Pancreas (tissue), 10 donors: ENCODE measurements at regions not wholly inside any gene's neighbourhood (a gene's known extent, or its start where the extent isn't known, plus 50 kb on each side); places are given as distances from the start of the nearest gene placed in this dataset.

ENCODE experiments used
- ATAC-seq, 4 donors: fragments of 200-7000 bp; cut with Tn5 transposase; one replicate each; pipeline versions ENCODE4 v1.8.0 to v1.9.1; 2020; ENCODE audit warnings: mild to moderate bottlenecking in 4 of 4, moderate library complexity in 4 of 4
- DNase-seq, 6 donors: peaks; one replicate each; pipeline ENCODE4 v3.0.0-alpha.2; 2020
- FAIRE-seq: peaks from 2 replicates; lab custom pipeline; 2012; peaks lifted over from hg19 to GRCh38; lab: Jason Lieb, UNC
- H3K27ac ChIP-seq, 4 donors: fragments of 200-600 bp; sonication (generic); 1 replicate in 3 of 4; 2 replicates in 1 of 4; pipeline versions ENCODE4 v1.5.0 to v1.8.0; 2020
- H3K27me3 ChIP-seq, 4 donors: fragments of 200-600 bp; one replicate each; pipeline ENCODE4 v1.8.0; 2021
- H3K36me3 ChIP-seq, 3 donors: fragments of 200-600 bp; sonication (generic) in 1 of 3; one replicate each; pipeline versions ENCODE4 v1.5.0 to v1.8.0; 2020 to 2021
- H3K4me1 ChIP-seq, 3 donors: fragments of 200-600 bp; one replicate each; pipeline ENCODE4 v1.8.0; 2021
- H3K4me3 ChIP-seq, 4 donors: fragments of 200-600 bp; sonication (generic) in 2 of 4; one replicate each; pipeline versions ENCODE4 v1.5.0 to v1.8.0; 2020 to 2021
- H3K9me3 ChIP-seq, 4 donors: fragments of 200-600 bp; one replicate each; pipeline ENCODE4 v1.8.0; 2021
- WGBS, 2 donors: extraction: QIAGEN DNeasy Blood & Tissue Kit; methylation state at CpG; one replicate each; pipeline ENCODE4 v1.1.7; 2013; 5-methylcytosine and 5-hydroxymethylcytosine counted together
- intact Hi-C, 3 donors: fragments of 100-400 bp; cut with DNase I; formaldehyde crosslinking; loops; one replicate each; pipeline versions ENCODE4 v1.11.1 to v1.14.2; 2022
- TF ChIP-seq, protein P1 (sequence below), 4 donors: fragments of 200-600 bp; sonication (generic) in 3 of 4; IDR thresholded peaks; one replicate each; pipeline versions ENCODE4 v1.5.0 to v1.8.0; 2021; ENCODE audit warnings: antibody characterized with exemption in 4 of 4
- donor health status: healthy with polysubstance abuse.
- donor health status: DM: no; HTN: no; CAD: no; lungs with moderate emphysema.
- donor health status: DM: no; HTN: no; CAD: no.
- donor health status: control.
- donor health status: control.
- donor health status: Bipolar disorder and iron deficiency.
- donor health status: DM: yes; HTN: yes; CAD: no.
- donor health status: DM: no; HTN: no; CAD: no.
- donor health status: DM: no; HTN: no; CAD: no.
- donor health status: DM: yes; HTN: yes; CAD: no.

DNA sequence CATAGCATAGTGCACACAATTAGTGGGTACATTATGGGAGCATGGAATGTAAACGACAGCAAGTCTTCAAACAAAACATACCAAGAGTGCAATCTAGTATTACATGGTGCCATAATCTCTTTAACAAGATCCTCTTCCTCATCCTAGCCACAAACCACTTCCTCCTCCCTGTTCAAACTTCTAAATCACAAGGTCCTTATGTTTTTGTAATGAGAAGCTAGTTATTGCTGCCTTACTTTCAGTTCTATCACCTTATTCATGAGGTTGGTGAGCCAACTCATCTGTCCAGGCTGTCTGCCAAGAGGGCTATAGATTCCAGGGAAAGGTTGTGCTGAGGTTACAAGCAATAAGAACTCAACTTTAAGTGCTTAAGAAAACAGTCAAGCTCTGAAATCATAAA is 195.4 kb upstream of the ARHGAP20 start:
- peaks cover 0 to 3% (median 0%) of the 10 kb centered on the region in 3 donors for H3K4me1 ChIP-seq
- no peaks in the 10 kb centered on the region for H3K36me3 ChIP-seq
- DNase-seq (no peak), FAIRE-seq (peak; percentile 76), ATAC-seq (peak in 3 of 4 donors; percentile 19 to 76 (median 52))
- 39 to 52% methylated on average over 1 of the region's 1 CpG for WGBS, 2 donors
- intact Hi-C loops, result no loop called here
- no peak overlapping the region for H3K27ac ChIP-seq
- H3K9me3 ChIP-seq, result no peaks in the 10 kb centered on the region
- H3K4me3 ChIP-seq, result no peak overlapping the region
- TF ChIP-seq, protein P1, sequence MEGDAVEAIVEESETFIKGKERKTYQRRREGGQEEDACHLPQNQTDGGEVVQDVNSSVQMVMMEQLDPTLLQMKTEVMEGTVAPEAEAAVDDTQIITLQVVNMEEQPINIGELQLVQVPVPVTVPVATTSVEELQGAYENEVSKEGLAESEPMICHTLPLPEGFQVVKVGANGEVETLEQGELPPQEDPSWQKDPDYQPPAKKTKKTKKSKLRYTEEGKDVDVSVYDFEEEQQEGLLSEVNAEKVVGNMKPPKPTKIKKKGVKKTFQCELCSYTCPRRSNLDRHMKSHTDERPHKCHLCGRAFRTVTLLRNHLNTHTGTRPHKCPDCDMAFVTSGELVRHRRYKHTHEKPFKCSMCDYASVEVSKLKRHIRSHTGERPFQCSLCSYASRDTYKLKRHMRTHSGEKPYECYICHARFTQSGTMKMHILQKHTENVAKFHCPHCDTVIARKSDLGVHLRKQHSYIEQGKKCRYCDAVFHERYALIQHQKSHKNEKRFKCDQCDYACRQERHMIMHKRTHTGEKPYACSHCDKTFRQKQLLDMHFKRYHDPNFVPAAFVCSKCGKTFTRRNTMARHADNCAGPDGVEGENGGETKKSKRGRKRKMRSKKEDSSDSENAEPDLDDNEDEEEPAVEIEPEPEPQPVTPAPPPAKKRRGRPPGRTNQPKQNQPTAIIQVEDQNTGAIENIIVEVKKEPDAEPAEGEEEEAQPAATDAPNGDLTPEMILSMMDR (IDR thresholded peaks at IDR 0.05), result no peak
- no peaks in the 10 kb centered on the region for H3K27me3 ChIP-seq

DNA sequence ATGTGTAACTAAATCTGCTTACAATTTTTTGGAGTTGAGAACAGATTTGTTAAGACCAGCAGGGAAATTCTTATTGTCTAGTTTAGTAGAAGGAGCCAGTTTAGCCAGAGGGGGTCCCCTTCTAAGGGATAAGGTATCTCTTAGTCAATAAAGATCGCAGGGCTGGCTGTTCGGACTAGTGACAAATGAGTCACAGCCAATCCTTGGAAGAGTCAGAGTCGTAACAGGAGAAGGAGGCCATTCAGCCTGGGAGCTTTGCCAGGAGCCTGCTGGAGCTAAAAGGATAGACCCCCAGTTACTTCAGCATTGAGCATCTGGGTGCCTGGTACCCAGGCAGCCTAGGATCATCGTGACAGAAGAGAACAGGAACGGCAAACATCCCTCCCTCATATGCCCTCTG is 191.6 kb upstream of the ARHGAP20 start:
- 76 to 82% methylated on average over 5 of the region's 5 CpGs for WGBS, 2 donors
- intact Hi-C loops, result no loop called here
- Histone ChIP-seq H3K27ac (no peak overlapping the region), H3K36me3 (no peaks in the 10 kb centered on the region), H3K4me3 (no peak overlapping the region), H3K4me1 (peaks cover 0 to 3% (median 0%) of the 10 kb centered on the region in 3 donors), H3K27me3 (no peaks in the 10 kb centered on the region), H3K9me3 (no peaks in the 10 kb centered on the region)
- no peak for DNase-seq
- no peak for ATAC-seq
- TF ChIP-seq, protein P1 (IDR thresholded peaks at IDR 0.05), result no peak
- no peak for FAIRE-seq

DNA sequence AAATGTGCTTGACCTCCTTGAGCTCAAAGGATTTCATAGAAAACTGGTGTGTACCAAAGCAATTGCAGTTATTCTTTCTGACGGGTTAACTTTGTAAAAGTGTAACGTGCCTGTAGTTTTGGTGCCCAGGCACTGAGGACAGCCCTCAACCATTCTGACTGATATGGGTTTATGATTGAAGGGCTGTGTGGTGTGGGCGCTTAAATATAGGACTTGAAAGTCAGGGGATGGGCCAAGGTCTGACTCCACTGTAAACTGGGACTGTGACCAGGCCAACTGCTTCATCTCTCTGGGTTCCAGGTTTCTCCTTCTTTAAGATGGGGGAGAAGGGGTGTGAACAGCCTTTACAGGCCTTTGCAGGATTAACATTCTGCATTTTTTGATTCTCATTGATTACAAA is 191.1 kb upstream of the ARHGAP20 start:
- WGBS, 2 donors, result 73 to 74% methylated on average over 3 of the region's 3 CpGs
- FAIRE-seq, result no peak
- TF ChIP-seq, protein P1 (IDR thresholded peaks at IDR 0.05), result no peak

DNA sequence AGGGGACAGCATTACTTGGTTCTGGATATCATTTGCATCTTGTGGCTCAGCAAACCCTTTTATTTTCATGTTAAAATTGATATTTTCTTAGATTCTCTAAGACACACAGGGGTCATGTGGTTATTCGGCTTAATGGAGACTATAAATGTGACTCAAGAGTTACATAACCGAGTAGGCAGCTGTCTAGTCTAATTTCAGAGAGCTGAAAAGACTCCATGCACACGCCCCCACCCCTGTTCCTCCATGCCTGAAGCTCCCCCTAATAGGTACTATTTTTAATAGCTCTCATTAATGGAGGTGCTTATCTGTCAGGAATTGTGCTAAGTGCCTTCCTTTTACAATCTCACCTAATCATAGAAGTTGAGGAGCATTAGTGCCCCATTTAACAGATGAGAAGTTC is 189.2 kb upstream of the ARHGAP20 start:
- no peak for ATAC-seq
- no peaks in the 10 kb centered on the region for H3K36me3 ChIP-seq

More for the DNA sequence above, 191.1 kb upstream of the ARHGAP20 start:
- Histone ChIP-seq H3K4me3 (no peak overlapping the region), H3K27ac (no peak overlapping the region), H3K36me3 (no peaks in the 10 kb centered on the region), H3K27me3 (no peaks in the 10 kb centered on the region), H3K9me3 (no peaks in the 10 kb centered on the region), H3K4me1 (peaks cover 0 to 3% (median 0%) of the 10 kb centered on the region in 3 donors)
- ATAC-seq, result no peak
- intact Hi-C loops, result no loop called here
- DNase-seq, result no peak

DNA sequence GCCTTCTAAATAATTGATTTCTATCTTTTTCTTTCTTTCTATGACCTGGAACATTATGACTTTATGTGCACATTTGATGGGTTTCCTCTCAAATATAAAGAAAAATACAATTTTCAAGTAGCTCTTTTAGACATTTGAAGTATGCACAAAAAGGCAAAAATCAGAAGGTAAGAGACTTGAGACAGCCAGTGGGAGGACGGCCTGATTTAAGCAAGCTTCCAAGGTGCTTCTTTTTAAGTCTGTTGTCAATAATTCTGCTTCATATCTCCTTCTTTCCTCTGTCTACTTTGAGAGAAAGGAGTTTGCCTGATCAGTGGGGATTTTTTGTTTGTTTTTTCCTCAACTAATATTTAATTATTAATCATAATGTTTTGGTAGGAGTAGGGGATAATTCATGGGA is 188.2 kb upstream of the ARHGAP20 start:
- no peak overlapping the region for H3K27ac ChIP-seq
- TF ChIP-seq, protein P1 (IDR thresholded peaks at IDR 0.05), result no peak
- no peaks in the 10 kb centered on the region for H3K9me3 ChIP-seq
- no peaks in the 10 kb centered on the region for H3K27me3 ChIP-seq
- intact Hi-C loops, result no loop called here
- no peaks in the 10 kb centered on the region for H3K36me3 ChIP-seq
- no peak overlapping the region for H3K4me3 ChIP-seq
- no peak for FAIRE-seq
- no peak for DNase-seq
- WGBS, 2 donors, result 71 to 84% methylated on average over 1 of the region's 1 CpG
- H3K4me1 ChIP-seq, result no peaks in the 10 kb centered on the region
- ATAC-seq, result no peak

More for the DNA sequence above, 189.2 kb upstream of the ARHGAP20 start:
- Histone ChIP-seq H3K27me3 (no peaks in the 10 kb centered on the region), H3K9me3 (no peaks in the 10 kb centered on the region), H3K4me3 (no peak overlapping the region), H3K4me1 (no peaks in the 10 kb centered on the region), H3K27ac (no peak overlapping the region)
- intact Hi-C loops, result no loop called here
- no peak for DNase-seq
- TF ChIP-seq, protein P1 (IDR thresholded peaks at IDR 0.05), result no peak
- 54 to 73% methylated on average over 3 of the region's 3 CpGs for WGBS, 2 donors
- no peak for FAIRE-seq
